ENCODE measurements at regions not wholly inside any gene's neighbourhood (a gene's known extent, or its start where the extent isn't known, plus 50 kb on each side); places are given as distances from the start of the nearest gene placed in this dataset.
A peak's percentile ranks its signal among the peaks of the same experiment; 100 is the strongest.

- no peak overlapping the region for H3K4me3 Mint-ChIP-seq (ENCODE audit: unreplicated experiment)
- no peaks in the 10 kb centered on the region for H3K9me3 Mint-ChIP-seq (ENCODE audit: unreplicated experiment)
- H3K4me1 Mint-ChIP-seq (ENCODE audit: unreplicated experiment), result peaks cover 9% of the 10 kb centered on the region
- no peak for DNase-seq (ENCODE audit: low spot score)
- peaks cover 7% of the 10 kb centered on the region for H3K27me3 Mint-ChIP-seq (ENCODE audit: unreplicated experiment)
- no peaks in the 10 kb centered on the region for H3K36me3 Mint-ChIP-seq (ENCODE audit: low read depth, unreplicated experiment)
- TF ChIP-seq CTCF (IDR thresholded peaks at IDR 0.05; ENCODE audit: unreplicated experiment), result no peak
- H3K27ac Mint-ChIP-seq (ENCODE audit: unreplicated experiment), result no peak overlapping the region
Measured at GRCh38 chr12:19639781-19640415, 200.6 kb downstream of the AEBP2 start.

DNA sequence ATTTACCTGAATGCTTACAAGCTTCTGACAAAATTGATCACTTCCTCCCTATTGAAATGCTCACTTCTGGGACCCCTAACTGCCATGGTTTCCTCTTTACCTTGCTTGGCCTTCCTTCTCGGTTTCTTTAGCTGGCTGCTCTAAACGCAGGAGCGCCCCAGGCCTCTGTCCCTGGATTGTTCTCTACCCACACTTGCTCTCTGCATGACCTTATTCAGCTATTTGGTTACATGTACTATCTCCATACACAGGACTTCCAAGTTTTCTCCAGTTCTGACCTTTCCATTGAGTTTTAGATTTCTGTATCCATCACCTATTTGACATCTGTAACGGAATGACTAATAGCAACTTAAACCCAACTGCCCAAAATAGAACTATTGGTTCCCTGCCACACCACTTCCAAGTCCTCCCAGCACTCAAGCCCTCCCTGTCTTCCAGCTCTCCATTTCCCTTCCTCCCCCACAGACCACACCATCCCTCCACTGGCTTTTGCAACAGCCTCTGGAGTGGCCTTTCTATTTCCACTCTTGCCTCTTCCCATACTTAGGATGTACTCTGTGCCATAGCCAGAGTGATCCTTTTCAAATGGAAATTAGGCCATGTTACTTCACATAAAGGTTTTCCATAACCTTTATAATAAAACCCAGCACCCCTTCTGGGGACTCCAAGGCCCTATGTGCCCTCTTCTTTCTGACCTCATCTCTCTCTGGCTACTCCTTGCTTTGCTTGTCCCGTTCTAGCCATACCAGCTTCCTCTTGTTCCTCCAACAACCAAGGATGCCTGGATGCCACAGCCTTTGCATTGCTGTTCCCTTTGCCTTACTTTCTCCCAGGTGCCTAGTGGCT is 202.2 kb downstream of the AEBP2 start:
- no peak overlapping the region for H3K27ac Mint-ChIP-seq (ENCODE audit: unreplicated experiment)
- H3K4me3 Mint-ChIP-seq (ENCODE audit: unreplicated experiment), result no peak overlapping the region
- no peak for DNase-seq (ENCODE audit: low spot score)
- no peak for TF ChIP-seq CTCF (IDR thresholded peaks at IDR 0.05; ENCODE audit: unreplicated experiment)
- H3K27me3 Mint-ChIP-seq (ENCODE audit: unreplicated experiment), result peaks cover 7% of the 10 kb centered on the region
- H3K4me1 Mint-ChIP-seq (ENCODE audit: unreplicated experiment), result peaks cover 9% of the 10 kb centered on the region
- H3K9me3 Mint-ChIP-seq (ENCODE audit: unreplicated experiment), result peaks cover 5% of the 10 kb centered on the region
- H3K36me3 Mint-ChIP-seq (ENCODE audit: low read depth, unreplicated experiment), result peaks cover 6% of the 10 kb centered on the region

GRCh38 chr12:19642345-19642744 is 203.1 kb downstream of the AEBP2 start:
- peaks cover 7% of the 10 kb centered on the region for H3K27me3 Mint-ChIP-seq (ENCODE audit: unreplicated experiment)
- H3K4me3 Mint-ChIP-seq (ENCODE audit: unreplicated experiment), result no peak overlapping the region
- DNase-seq (ENCODE audit: low spot score), result no peak
- peaks cover 5% of the 10 kb centered on the region for H3K9me3 Mint-ChIP-seq (ENCODE audit: unreplicated experiment)
- peaks cover 9% of the 10 kb centered on the region for H3K36me3 Mint-ChIP-seq (ENCODE audit: low read depth, unreplicated experiment)
- no peak overlapping the region for H3K27ac Mint-ChIP-seq (ENCODE audit: unreplicated experiment)
- no peak for TF ChIP-seq CTCF (IDR thresholded peaks at IDR 0.05; ENCODE audit: unreplicated experiment)
- peaks cover 9% of the 10 kb centered on the region for H3K4me1 Mint-ChIP-seq (ENCODE audit: unreplicated experiment)

- Mint-ChIP-seq H3K4me1 (ENCODE audit: unreplicated experiment) (peaks cover 9% of the 10 kb centered on the region), H3K4me3 (ENCODE audit: unreplicated experiment) (no peak overlapping the region), H3K36me3 (ENCODE audit: low read depth, unreplicated experiment) (peaks cover 9% of the 10 kb centered on the region), H3K27ac (ENCODE audit: unreplicated experiment) (peak overlapping the region; percentile 50), H3K27me3 (ENCODE audit: unreplicated experiment) (peaks cover 7% of the 10 kb centered on the region), H3K9me3 (ENCODE audit: unreplicated experiment) (peaks cover 8% of the 10 kb centered on the region)
- peak; percentile 12 for DNase-seq (ENCODE audit: low spot score)
- TF ChIP-seq CTCF (IDR thresholded peaks at IDR 0.05; ENCODE audit: unreplicated experiment), result no peak
Measured at GRCh38 chr12:19643635-19644034, 204.3 kb downstream of the AEBP2 start.

DNA sequence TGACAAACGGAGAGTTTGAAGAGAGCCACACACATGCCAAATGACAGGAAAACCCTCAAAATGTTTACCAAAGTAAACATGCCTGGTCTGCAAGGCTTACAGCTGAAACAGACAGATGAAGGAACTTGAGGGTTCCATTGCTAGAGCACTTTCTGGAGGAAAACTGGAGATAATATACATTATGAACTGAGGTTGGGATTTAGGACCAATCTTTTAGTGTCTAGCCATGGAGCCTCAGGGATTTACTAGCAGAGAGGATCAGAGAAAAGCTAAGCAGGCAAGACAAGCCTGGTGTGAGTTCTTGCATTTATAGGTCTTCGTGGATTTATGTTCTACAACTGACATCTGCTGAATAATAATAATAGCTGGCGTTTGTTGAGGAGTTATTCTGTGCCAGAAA is 205.3 kb downstream of the AEBP2 start:
- Mint-ChIP-seq H3K36me3 (ENCODE audit: low read depth, unreplicated experiment) (peaks cover 9% of the 10 kb centered on the region), H3K27me3 (ENCODE audit: unreplicated experiment) (peaks cover 5% of the 10 kb centered on the region), H3K4me3 (ENCODE audit: unreplicated experiment) (no peak overlapping the region), H3K9me3 (ENCODE audit: unreplicated experiment) (peaks cover 8% of the 10 kb centered on the region), H3K27ac (ENCODE audit: unreplicated experiment) (no peak overlapping the region), H3K4me1 (ENCODE audit: unreplicated experiment) (peaks cover 9% of the 10 kb centered on the region)
- no peak for DNase-seq (ENCODE audit: low spot score)
- no peak for TF ChIP-seq CTCF (IDR thresholded peaks at IDR 0.05; ENCODE audit: unreplicated experiment)
